ENCODE measurements at regions not wholly inside any gene's neighbourhood (a gene's known extent, or its start where the extent isn't known, plus 50 kb on each side); places are given as distances from the start of the nearest gene placed in this dataset.
"Not testable (repeated sequence)": the region's sequence is repeated elsewhere in the genome, so short reads cannot be mapped to it uniquely, and the experiment has no call there.

DNA sequence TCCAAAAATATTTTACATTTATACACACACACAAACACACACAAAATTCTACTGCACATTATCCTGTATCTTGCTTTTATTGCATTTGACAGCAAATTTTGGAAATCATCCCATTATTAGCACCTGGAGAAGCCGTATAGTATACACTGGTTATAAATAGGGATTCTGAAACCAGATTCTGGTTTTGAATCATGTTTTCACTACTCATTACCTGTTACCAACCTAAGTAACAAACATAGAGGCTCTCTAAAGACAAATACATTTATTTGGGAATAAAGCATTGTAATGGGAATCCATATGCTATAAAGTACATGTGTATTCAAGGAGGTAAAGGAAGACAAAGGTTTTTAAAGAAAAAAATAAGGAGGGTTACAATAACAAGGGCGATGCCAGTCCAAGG lies 106.8 kb downstream of the OR2B2 start:
- no peak for DNase-seq (ENCODE audit: low spot score)

DNA sequence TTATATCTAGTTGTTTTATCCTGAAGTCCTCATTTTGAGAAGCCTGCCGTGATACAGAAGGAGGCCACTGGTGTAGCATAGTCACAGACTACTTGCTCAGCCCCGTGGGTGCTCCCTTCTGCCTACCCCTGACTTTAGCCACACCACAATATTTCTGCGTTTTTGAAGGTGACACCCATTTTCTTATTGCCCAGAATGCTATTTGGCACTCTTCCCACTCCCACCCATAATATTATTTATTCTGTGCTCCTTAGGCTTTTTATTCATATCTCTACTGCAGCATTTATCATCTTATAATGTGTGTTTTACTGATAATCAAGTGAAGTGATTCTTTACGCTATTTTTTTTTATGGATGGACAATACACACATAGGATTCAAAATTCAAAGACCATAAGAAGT lies 107.3 kb downstream of the OR2B2 start:
- no peak for DNase-seq (ENCODE audit: low spot score)

DNA sequence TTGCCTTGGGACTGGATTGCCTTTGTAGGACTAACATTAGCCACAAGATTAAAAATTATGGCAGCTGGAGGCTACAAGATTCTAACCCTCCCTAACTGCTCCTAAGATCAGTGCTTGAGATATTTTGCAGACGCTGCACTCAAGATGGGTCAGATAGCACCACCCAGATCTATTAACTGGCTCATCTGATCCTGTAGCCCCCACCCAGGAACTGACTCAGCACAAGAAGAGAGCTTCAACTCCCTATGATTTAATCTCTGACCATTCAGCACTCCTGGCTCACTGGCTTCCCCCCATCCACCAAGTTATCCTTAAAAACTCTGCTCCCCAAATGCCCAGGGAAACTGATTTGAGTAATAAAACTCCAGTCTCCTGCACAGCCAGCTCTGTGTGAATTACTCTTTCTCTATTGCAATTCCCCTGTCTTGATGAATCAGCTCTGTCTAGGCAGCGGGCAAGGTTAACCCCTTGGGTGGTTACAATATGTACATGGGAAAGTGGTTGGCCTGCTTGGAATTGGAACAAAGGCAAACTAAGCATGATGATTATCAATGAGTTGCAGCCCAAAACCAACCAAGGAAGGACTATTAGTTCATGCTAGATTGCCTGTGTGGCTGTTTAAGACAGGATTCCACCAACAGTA lies 111.3 kb downstream of the OR2B2 start:
- no peak for DNase-seq (ENCODE audit: low spot score)

GRCh38 chr6:27797960-27798359 lies 114.2 kb downstream of the OR2B2 start:
- no peak for DNase-seq (ENCODE audit: low spot score)

DNA sequence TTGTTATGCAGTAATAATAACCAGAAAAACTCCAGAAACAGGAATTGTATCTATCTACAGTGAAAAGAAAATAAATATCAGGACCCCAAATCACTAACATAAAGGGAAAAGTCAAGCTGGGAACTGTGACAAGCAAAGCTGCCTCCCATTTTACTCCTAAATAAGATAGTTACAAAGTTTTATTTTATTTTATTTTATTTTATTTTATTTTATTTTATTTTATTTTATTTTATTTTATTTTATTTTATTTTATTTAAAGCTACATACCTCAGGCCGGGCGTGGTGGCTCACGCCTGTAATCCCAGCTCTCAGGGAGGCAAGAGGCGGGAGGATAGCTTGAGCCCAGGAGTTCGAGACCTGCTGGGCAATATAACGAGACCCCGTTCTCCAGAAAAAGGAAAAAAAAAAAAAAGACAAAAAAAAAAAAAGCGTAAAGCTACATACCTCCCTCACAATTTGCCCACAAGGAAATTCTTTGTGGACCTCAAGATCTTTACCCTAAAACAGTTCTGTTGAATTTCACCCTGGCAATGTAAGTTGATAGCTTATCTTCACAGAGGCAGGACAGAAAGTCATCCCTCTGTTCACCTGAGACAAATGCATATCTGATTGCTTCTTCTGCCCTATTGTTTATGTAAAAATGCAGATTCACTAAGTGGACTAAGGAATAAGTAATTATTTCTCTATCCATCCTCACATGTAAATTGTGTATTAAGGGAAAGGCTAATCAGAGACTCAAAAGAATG lies 115.3 kb downstream of the OR2B2 start:
- not testable (repeated sequence) for DNase-seq (ENCODE audit: low spot score)

DNA sequence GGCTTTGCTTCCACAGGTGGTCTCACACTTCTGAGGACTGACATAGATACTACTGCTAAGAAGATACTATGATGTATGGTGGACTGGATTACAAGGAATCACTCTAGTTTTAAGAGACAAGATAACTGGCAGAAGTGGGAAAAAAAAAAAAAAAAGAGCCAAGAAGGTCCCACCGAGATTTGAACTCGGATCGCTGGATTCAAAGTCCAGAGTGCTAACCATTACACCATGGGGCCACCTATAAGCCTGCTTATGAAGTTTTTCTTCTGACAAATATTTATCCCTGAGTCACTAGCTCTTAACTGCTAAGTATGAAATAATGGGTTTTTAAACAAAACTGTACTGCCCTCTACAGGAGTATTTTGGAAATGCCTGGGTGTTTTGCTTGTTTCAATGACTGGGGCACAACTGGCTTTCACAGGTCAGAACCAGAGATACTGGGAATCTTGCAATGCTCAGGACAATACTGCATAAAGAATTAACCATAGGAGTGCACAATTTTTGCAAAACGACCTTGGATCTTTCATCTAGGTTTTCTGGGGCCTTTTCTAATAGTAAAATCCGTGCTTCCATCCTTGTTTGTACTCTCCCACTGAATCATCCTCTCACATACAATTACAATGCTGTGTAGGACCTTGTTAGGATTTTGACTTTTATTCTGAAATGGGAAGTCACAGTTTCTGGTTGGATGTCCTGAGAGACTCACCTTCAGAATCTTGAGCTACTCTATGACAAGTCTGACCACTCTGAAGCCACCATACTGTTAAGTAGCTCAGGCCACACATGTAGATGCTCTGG lies 116.3 kb downstream of the OR2B2 start:
- DNase-seq (ENCODE audit: low spot score), result peak; percentile 92

DNA sequence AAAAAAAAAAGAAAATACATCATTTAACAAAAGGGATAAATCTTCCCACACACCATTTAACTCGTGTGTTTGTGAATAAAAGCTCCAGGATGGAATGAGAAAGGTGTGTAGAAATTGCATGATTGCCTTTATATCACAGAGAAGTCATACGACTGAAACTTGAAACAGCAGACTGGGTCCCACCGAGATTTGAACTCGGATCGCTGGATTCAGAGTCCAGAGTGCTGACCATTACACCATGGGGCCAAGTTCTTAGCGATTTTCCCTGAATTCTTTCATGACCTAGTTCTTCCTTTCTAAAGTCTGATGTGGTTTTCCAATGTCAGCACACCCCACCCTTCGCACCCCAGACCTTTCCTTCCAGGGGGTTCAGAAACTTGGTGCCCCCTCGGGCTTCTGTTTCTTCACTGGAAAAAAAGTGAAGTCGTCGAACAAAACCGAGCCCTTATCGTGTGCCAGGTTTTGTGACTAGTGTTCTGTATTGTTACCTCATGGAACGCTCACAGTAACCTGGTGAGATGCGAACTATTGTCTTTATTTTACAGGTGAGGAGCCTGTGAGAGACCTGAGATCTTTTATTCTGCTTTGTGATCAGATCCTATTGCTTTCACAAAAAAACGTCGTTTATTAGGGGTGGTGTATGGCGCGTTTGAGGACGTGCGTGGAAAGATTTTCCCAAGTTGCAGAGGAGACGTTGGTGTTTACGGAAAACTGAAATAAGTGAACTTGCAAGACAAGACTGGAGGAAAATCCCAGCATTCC lies 120.8 kb downstream of the OR2B2 start:
- peak; percentile 89 for DNase-seq (ENCODE audit: low spot score)

DNA sequence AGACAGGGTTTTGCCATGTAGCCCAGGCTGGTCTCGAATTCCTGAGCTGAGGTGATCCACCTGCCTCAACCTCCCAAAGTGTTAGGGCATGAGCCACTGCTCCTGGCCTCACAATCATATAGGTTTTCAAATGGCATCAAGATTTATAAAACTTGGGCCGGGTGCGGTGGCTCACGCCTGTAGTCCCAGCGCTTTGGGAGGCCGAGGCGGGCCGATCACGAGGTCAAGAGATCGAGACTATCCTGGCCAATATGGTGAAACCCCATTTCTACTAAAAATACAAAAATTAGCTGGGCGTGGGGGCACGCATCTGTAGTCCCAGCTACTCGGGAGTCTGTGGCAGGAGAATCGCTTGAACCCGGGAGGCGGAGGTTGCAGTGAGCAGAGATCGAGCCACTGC lies 123.8 kb downstream of the OR2B2 start:
- DNase-seq (ENCODE audit: low spot score), result not testable (repeated sequence)

- DNase-seq (ENCODE audit: low spot score), result no peak
These were observed 126.1 kb downstream of the OR2B2 start for GRCh38 chr6:27786048-27786447.

GRCh38 chr6:27785294-27785693 lies 126.9 kb downstream of the OR2B2 start:
- DNase-seq (ENCODE audit: low spot score), result no peak

DNA sequence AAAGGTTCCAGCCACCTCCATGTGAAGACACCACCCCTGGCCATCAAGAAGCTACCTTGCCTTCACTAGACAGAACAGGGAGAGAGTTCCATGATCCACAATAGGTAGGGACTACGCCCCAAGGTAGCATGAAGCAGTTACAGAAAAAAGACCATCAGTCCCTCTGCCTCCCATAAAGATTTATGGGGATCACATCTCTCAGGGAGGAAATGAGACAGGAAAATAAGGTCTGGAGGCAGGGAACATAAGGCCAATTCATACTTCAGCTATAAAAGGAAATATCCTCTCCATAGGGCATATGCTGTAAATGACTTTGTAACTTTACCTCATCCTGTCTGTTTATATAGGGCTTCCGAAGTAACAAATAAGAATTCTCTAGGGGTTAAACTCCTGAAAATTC lies 129.4 kb downstream of the OR2B2 start:
- no peak for DNase-seq (ENCODE audit: low spot score)

- DNase-seq (ENCODE audit: low spot score), result no peak
These were observed 133.4 kb downstream of the OR2B2 start for GRCh38 chr6:27778625-27779417.

DNA sequence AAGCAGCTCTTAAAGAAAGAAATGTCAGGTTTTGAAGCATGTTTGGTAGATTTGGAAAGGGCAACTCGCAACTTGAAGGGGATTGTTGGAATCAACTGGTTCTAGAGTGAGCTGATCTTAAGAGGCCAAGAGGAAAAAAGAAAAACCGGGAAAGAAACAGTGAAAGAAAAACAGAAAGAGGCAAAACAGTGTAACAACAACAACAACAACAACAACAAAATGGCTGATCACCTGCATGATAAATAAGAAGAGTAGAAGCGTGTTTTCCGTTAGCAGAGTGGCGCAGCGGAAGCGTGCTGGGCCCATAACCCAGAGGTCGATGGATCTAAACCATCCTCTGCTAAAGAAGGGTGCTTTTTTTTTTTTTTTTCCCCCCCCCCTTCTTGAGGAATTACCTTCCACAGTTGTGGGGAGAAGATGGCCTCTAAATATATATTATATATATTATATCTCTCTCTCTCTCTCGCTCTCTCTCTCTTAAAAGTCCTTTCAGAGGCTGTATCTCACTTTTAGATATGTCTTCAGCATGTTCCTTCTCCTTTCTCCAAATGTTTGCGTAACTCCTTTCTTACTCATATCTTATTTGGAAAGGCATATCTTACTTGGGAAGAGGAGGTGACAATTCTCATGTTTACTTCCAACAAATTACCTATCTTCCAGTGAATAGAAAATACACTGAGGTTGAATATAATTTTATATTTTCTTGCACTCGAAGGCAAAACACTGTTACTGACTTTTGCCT lies 134.4 kb downstream of the OR2B2 start:
- no peak for DNase-seq (ENCODE audit: low spot score)

DNA sequence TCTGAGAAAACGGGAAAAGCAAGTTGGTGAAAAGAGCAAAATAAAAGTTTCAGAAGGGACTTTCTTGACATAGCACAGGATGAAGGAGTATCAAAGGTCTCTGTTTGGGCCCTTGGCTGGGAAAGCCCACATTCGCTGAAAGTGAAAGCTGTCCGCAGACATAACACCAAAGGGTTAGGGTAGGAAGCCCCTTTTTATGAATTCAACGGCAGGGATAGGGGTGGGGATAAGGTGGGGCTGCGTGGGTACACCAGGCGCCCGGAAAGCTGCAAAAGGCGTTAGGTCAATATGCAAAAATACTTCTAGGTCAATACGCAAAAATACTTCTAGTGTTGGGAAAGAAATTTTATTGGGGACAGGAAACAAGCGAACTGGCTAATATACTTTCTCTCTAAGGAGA lies 135.1 kb downstream of the OR2B2 start:
- DNase-seq (ENCODE audit: low spot score), result no peak

- DNase-seq (ENCODE audit: low spot score), result no peak
These were observed 135.7 kb downstream of the OR2B2 start for GRCh38 chr6:27776504-27776903.

DNA sequence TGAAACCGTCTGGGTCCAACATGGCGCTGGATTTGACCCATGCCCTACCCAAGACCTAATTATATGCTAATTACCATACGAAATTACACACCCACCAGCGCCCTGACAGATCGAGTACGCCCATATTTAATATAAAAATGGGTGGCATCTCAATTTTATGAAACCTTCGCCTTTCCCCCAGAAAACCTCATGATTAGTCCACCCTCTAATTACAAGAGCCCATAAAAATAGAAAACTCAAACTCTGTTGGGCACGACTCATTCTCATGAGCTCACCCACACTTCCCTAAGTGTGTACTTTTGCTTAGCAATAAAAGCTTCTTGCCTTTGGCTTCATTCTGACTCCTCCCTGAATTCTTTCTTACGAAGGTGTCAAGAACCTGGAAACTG lies 136.4 kb downstream of the OR2B2 start:
- DNase-seq (ENCODE audit: low spot score), result no peak

- DNase-seq (ENCODE audit: low spot score), result peak; percentile 38
These were observed 136.9 kb downstream of the OR2B2 start for GRCh38 chr6:27775138-27775795.

DNA sequence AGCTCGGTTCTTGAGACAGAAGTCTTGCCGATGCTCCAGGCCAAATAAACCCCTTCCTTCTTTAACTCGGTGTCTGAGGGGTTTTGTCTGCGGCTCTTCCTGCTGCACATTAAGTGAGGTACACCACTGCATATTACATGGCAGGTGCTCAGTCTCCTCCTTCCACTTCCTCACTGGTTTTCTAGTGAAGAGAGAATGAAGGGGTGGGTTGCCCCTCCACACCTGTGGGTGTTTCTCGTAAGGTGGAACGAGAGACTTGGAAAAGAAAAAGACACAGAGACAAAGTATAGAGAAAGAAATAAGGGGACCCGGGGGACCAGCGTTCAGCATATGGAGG lies 138.0 kb downstream of the OR2B2 start:
- not testable (repeated sequence) for DNase-seq (ENCODE audit: low spot score)

GRCh38 chr6:27773542-27774263 lies 138.5 kb downstream of the OR2B2 start:
- not testable (repeated sequence) for DNase-seq (ENCODE audit: low spot score)

Measured in RKO (cell line).